HepG2 (cell line): ENCODE measurements at regions not wholly inside any gene's neighbourhood (a gene's known extent, or its start where the extent isn't known, plus 50 kb on each side); places are given as distances from the start of the nearest gene placed in this dataset.

Experiments used
- ATAC-seq: fragments of 200-7000 bp; cut with Tn5 transposase; 3 replicates; pipeline ENCODE4 v1.9.1; 2020; ENCODE audit warnings: mild to moderate bottlenecking, moderate library complexity
- BruUV-seq: library from RNA; stranded (reverse); fragments of 400-500 nt; replicated peaks from 2 replicates; lab custom pipeline; 2021; lab: Mats Ljungman, UMichigan
- CTCF ChIA-PET: fragments of 300-600 bp; formaldehyde crosslinking; extraction: SDS; loops from one replicate; lab custom pipeline; 2021; ENCODE audit warnings: low total read pairs, inconsistent platforms, low intra/inter-chr PET ratio; lab: Yijun Ruan, JAX
- POLR2A ChIA-PET: fragments of 350-600 bp; sonication (Branson Sonifier 250); formaldehyde crosslinking; loops from one replicate; lab custom pipeline; 2020; ENCODE audit warnings: antibody characterized with exemption, inconsistent platforms; lab: Yijun Ruan, JAX
- DNase-seq: peaks from one replicate; pipeline ENCODE4 v3.0.0-alpha.2; 2015; ENCODE audit warnings: low spot score
- FAIRE-seq: peaks from 3 replicates; lab custom pipeline; 2011; peaks lifted over from hg19 to GRCh38; lab: Jason Lieb, UNC
- H2AFZ ChIP-seq: one replicate; pipeline ENCODE4 v1.6.1; 2011; ENCODE audit warnings: low read length, inconsistent platforms
- H3K27ac ChIP-seq: fragments of 300-600 bp; 3 replicates; pipeline ENCODE4 v1.8.0; 2011; ENCODE audit warnings: mixed run types, mild to moderate bottlenecking, mixed read lengths, low read length, inconsistent platforms; ENCODE audit not compliant: insufficient read depth; ENCODE audit errors: extremely low read length
- H3K27me3 ChIP-seq, 2 experiments: fragments of 200-600 bp in 1 of 2; 2 replicates in 1 of 2; 3 replicates in 1 of 2; pipeline versions ENCODE4 v1.6.0 to v1.8.0; 2011; ENCODE audit warnings: low read length in 2 of 2, mild to moderate bottlenecking in 2 of 2, moderate library complexity in 2 of 2, inconsistent platforms in 1 of 2; ENCODE audit not compliant: insufficient read depth in 2 of 2, control insufficient read depth in 1 of 2
- H3K36me3 ChIP-seq, 2 experiments: fragments of 200-600 bp in 1 of 2; replicated peaks in 1 of 2; 2 replicates in 1 of 2; 3 replicates in 1 of 2; pipeline versions ENCODE4 v1.5.1 to v1.8.0; 2011; ENCODE audit warnings: low read length in 2 of 2, inconsistent platforms in 1 of 2; ENCODE audit not compliant: insufficient read depth in 2 of 2, control insufficient read depth in 1 of 2
- H3K4me1 ChIP-seq: 2 replicates; pipeline ENCODE4 v1.5.1; 2012; ENCODE audit warnings: low read length, inconsistent platforms; ENCODE audit not compliant: insufficient read depth
- H3K4me2 ChIP-seq: 2 replicates; pipeline ENCODE4 v1.6.0; 2011; ENCODE audit warnings: low read depth, low read length, inconsistent platforms
- H3K4me3 ChIP-seq, 3 experiments: fragments of 200-600 bp in 1 of 3; sonication (generic), shearing (Covaris generic) in 1 of 3; replicated peaks in 1 of 3; 2 replicates each; pipeline ENCODE4 v1.5.1; 2011 to 2016; ENCODE audit warnings: low read length in 3 of 3, inconsistent platforms in 2 of 3, low read depth in 2 of 3, mild to moderate bottlenecking in 2 of 3, control low read depth in 1 of 3, mixed read lengths in 1 of 3; ENCODE audit not compliant: insufficient read depth in 1 of 3
- H3K79me2 ChIP-seq: one replicate; pipeline ENCODE4 v1.6.1; 2011; ENCODE audit warnings: low read length, inconsistent platforms; ENCODE audit not compliant: insufficient read depth
- H3K9ac ChIP-seq: 2 replicates; pipeline ENCODE4 v1.6.0; 2011; ENCODE audit warnings: mild to moderate bottlenecking, low read depth, low read length, inconsistent platforms; ENCODE audit not compliant: insufficient read depth
- H3K9me3 ChIP-seq: 2 replicates; pipeline ENCODE4 v1.5.1; 2012; ENCODE audit warnings: mild to moderate bottlenecking, low read length
- H4K20me1 ChIP-seq: 2 replicates; pipeline ENCODE4 v1.6.0; 2011; ENCODE audit warnings: inconsistent platforms, mild to moderate bottlenecking, low read length, moderate library complexity; ENCODE audit not compliant: insufficient read depth
- HOXA5 ChIP-seq: sonication (generic); formaldehyde crosslinking; IDR thresholded peaks from 2 replicates; pipeline ENCODE4 v1.4.0; 2020; ENCODE audit warnings: missing genetic modification reagents
- JUNB ChIP-seq: sonication (generic); formaldehyde crosslinking; IDR thresholded peaks from 2 replicates; pipeline ENCODE4 v1.8.0; 2022; ENCODE audit warnings: missing genetic modification reagents, mild to moderate bottlenecking, borderline replicate concordance
- MBNL3 ChIP-seq: fragments of 250-450 bp; sonication (Bioruptor Pico); conservative IDR thresholded peaks from 2 replicates; pipeline ENCODE4 v1.8.0; 2022; ENCODE audit warnings: mild to moderate bottlenecking, inconsistent platforms
- NFE2 ChIP-seq: sonication (generic); formaldehyde crosslinking; IDR thresholded peaks from 2 replicates; pipeline ENCODE4 v1.4.0; 2020; ENCODE audit warnings: missing genetic modification reagents
- NR3C1 ChIP-seq: sonication (generic); formaldehyde crosslinking; IDR thresholded peaks from 2 replicates; pipeline ENCODE4 v1.4.0; 2020; ENCODE audit warnings: missing genetic modification reagents
- RFX1 ChIP-seq: fragments of 450-650 bp; IDR thresholded peaks from 2 replicates; pipeline ENCODE4 v1.6.1; 2017
- TSC22D2 ChIP-seq: sonication (generic); formaldehyde crosslinking; IDR thresholded peaks from 2 replicates; pipeline ENCODE4 v1.5.1; 2020; ENCODE audit warnings: missing genetic modification reagents, mild to moderate bottlenecking, borderline replicate concordance
- ZNF839 ChIP-seq: sonication (generic); formaldehyde crosslinking; IDR thresholded peaks from 2 replicates; pipeline ENCODE4 v1.4.0; 2020; ENCODE audit warnings: missing genetic modification reagents, mild to moderate bottlenecking, borderline replicate concordance
- ZNF878 ChIP-seq: sonication (generic); formaldehyde crosslinking; IDR thresholded peaks from 2 replicates; pipeline ENCODE4 v1.8.1; 2023; ENCODE audit warnings: mild to moderate bottlenecking, missing genetic modification reagents, moderate library complexity
- ZZZ3 ChIP-seq: sonication (generic); formaldehyde crosslinking; IDR thresholded peaks from 2 replicates; pipeline ENCODE4 v1.4.0; 2020; ENCODE audit warnings: missing genetic modification reagents, mild to moderate bottlenecking, borderline replicate concordance
- WGBS: methylation state at CpG from one replicate; pipeline ENCODE4 v1.1.6; 2017; ENCODE audit warnings: low lambda C conversion rate; 5-methylcytosine and 5-hydroxymethylcytosine counted together
- in situ Hi-C: cut with HindIII; loops from 2 replicates; pipeline ENCODE4 v1.10.0; 2017; ENCODE audit warnings: low pct_unique_long_range_greater_than_20kb; ENCODE audit not compliant: extremely low pct_ligation_motif_present
- intact Hi-C: fragments of 100-400 bp; cut with micrococcal nuclease; formaldehyde crosslinking; loops from one replicate; pipeline ENCODE4 v1.10.0; 2022; ENCODE audit not compliant: unreplicated experiment

GRCh38 chr9:78677326-78677725 is 380.4 kb downstream of the PSAT1 start:
- Histone ChIP-seq H4K20me1 (no peaks in the 10 kb centered on the region), H3K27me3 (no peaks in the 10 kb centered on the region), H3K79me2 (no peaks in the 10 kb centered on the region), H3K9me3 (no peaks in the 10 kb centered on the region), H2AFZ (no peak overlapping the region), H3K4me1 (no peaks in the 10 kb centered on the region), H3K27ac (no peak overlapping the region), H3K4me2 (no peak overlapping the region), H3K9ac (no peak overlapping the region), H3K36me3 (no peaks in the 10 kb centered on the region), H3K4me3 (no peak overlapping the region)
- ChIA-PET POLR2A (no interaction called here), CTCF (no interaction called here)
- TF ChIP-seq NFE2 (CRISPR knock-in tag) (no peak), RFX1 (no peak), ZZZ3 (no peak), MBNL3 (no peak), HOXA5 (CRISPR knock-in tag) (no peak), NR3C1 (CRISPR knock-in tag) (no peak), ZNF839 (CRISPR knock-in tag) (no peak)
- in situ Hi-C loops = no loop called here
- ATAC-seq (no peak), FAIRE-seq (no peak), DNase-seq (no peak)
- intact Hi-C loops = no loop called here
- no TSS peak for BruUV-seq
- 0% methylated on average over 2 of the region's 2 CpGs for WGBS

GRCh38 chr9:78678877-78679276 is 382.0 kb downstream of the PSAT1 start:
- FAIRE-seq = no peak
- H3K27ac ChIP-seq = no peak overlapping the region
- no peak overlapping the region for H3K4me3 ChIP-seq
- intact Hi-C loops (no loop called here), in situ Hi-C loops (no loop called here)
- ChIA-PET CTCF (no interaction called here), POLR2A (no interaction called here)
- ATAC-seq = no peak
- no peak overlapping the region for H3K9ac ChIP-seq
- no peaks in the 10 kb centered on the region for H3K79me2 ChIP-seq
- DNase-seq = no peak
- H4K20me1 ChIP-seq = no peaks in the 10 kb centered on the region
- 0% methylated on average over 5 of the region's 5 CpGs for WGBS
- H3K9me3 ChIP-seq = no peaks in the 10 kb centered on the region
- no peaks in the 10 kb centered on the region for H3K36me3 ChIP-seq
- no peak for TF ChIP-seq JUNB (CRISPR knock-in tag)
- TF ChIP-seq TSC22D2 (CRISPR knock-in tag) = no peak
- TF ChIP-seq ZNF878 (CRISPR knock-in tag) = no peak
- TF ChIP-seq, all 625 proteins: peak for 0
- Histone ChIP-seq H3K4me2 (no peak overlapping the region), H3K4me1 (no peaks in the 10 kb centered on the region), H2AFZ (no peak overlapping the region), H3K27me3 (no peaks in the 10 kb centered on the region)
- BruUV-seq = no TSS peak
